ENCODE measurements at regions not wholly inside any gene's neighbourhood (a gene's known extent, or its start where the extent isn't known, plus 50 kb on each side); places are given as distances from the start of the nearest gene placed in this dataset.

DNA sequence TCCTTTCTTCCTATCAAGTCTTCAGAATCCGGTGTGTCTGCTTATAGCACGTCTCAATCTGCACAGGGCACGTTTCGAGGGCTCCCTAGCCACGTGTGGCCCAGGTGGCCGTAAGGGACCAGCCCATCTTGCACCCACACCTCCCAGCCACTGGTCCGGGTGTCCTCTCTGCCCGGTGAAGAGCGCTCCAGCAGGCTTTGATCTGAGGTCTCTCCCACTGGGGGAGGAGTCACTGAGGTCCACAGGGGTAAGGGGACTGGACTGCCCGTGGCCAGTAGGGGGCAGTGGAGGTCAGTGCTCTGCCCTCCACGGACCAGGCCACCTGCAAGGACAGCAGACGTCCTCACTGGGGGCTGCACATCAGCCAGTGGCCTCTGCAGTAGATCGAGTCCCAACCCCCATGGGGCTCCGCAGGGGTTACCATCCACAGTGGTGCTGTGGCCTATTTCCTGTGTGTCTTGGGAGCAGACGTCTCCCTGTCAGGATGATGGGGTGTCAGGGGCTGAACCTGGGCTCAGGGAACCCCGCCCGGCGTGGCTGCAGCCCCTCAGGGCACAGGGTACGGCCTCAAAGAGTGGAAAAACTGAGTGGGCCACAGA, 204.1 kb upstream of the CIBAR2 start:
- Mint-ChIP-seq H3K4me3 (ENCODE audit: low read depth) (no peak overlapping the region), H3K4me1 (ENCODE audit: low read depth) (peaks cover 6% of the 10 kb centered on the region), H3K27me3 (peaks cover 16% of the 10 kb centered on the region), H3K36me3 (ENCODE audit: insufficient read depth) (no peaks in the 10 kb centered on the region), H3K9me3 (ENCODE audit: low read depth) (no peaks in the 10 kb centered on the region), H3K27ac (no peak overlapping the region)
- peak; percentile 62 for DNase-seq (ENCODE audit: low spot score, unreplicated experiment)
- TF ChIP-seq, protein P1, sequence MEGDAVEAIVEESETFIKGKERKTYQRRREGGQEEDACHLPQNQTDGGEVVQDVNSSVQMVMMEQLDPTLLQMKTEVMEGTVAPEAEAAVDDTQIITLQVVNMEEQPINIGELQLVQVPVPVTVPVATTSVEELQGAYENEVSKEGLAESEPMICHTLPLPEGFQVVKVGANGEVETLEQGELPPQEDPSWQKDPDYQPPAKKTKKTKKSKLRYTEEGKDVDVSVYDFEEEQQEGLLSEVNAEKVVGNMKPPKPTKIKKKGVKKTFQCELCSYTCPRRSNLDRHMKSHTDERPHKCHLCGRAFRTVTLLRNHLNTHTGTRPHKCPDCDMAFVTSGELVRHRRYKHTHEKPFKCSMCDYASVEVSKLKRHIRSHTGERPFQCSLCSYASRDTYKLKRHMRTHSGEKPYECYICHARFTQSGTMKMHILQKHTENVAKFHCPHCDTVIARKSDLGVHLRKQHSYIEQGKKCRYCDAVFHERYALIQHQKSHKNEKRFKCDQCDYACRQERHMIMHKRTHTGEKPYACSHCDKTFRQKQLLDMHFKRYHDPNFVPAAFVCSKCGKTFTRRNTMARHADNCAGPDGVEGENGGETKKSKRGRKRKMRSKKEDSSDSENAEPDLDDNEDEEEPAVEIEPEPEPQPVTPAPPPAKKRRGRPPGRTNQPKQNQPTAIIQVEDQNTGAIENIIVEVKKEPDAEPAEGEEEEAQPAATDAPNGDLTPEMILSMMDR (IDR thresholded peaks at IDR 0.05; ENCODE audit: unreplicated experiment) = peak; percentile 85

DNA sequence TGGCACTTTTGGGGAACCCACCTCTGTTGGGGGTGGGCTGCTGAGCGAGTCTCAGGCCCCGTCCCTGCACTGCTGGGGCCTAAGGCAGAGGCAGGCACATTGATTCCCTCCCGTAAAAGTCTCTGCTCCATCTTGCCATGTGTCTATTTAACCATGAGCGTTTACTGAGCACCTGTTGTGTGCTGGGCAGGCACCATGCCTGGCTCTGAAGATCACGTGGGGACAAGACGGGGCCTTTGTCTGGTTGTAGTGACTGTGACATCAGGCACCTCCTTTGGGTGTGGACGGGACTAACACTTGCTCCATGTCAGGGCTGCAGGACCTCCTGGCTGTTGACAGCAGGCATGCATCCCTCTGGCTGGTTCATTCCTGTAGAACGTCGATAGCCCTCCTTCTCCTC, 204.7 kb upstream of the CIBAR2 start:
- H3K4me3 Mint-ChIP-seq (ENCODE audit: low read depth) = no peak overlapping the region
- H3K36me3 Mint-ChIP-seq (ENCODE audit: insufficient read depth) = no peaks in the 10 kb centered on the region
- no peak for DNase-seq (ENCODE audit: low spot score, unreplicated experiment)
- no peaks in the 10 kb centered on the region for H3K9me3 Mint-ChIP-seq (ENCODE audit: low read depth)
- TF ChIP-seq, protein P1 (IDR thresholded peaks at IDR 0.05; ENCODE audit: unreplicated experiment) = no peak
- H3K27me3 Mint-ChIP-seq = peaks cover 14% of the 10 kb centered on the region
- peaks cover 8% of the 10 kb centered on the region for H3K4me1 Mint-ChIP-seq (ENCODE audit: low read depth)
- H3K27ac Mint-ChIP-seq = no peak overlapping the region

DNA sequence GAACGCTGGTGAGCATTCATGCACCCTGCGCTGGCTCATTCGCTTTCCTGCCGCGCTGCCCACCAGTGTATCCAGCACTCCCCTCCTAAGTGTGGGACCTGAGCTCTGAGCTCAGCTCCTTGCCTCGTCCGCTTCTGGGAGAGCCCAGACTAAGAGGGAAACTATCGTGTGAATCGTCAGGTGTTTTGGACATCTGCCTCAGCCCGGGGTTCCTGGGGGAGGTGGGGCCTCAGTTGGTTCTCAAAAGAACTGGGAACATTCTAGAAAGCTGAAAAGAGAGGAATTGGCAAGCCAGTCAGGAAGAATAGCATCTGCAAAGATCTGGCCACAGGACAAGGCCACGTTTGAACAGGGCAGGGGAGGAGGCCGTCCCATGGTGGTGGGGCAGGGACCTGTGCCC, 205.4 kb upstream of the CIBAR2 start:
- H3K9me3 Mint-ChIP-seq (ENCODE audit: low read depth) = no peaks in the 10 kb centered on the region
- TF ChIP-seq, protein P1 (IDR thresholded peaks at IDR 0.05; ENCODE audit: unreplicated experiment) = no peak
- no peak overlapping the region for H3K4me3 Mint-ChIP-seq (ENCODE audit: low read depth)
- no peak overlapping the region for H3K27ac Mint-ChIP-seq
- H3K27me3 Mint-ChIP-seq = peaks cover 8% of the 10 kb centered on the region
- no peak for DNase-seq (ENCODE audit: low spot score, unreplicated experiment)
- H3K4me1 Mint-ChIP-seq (ENCODE audit: low read depth) = peaks cover 5% of the 10 kb centered on the region
- no peaks in the 10 kb centered on the region for H3K36me3 Mint-ChIP-seq (ENCODE audit: insufficient read depth)

DNA sequence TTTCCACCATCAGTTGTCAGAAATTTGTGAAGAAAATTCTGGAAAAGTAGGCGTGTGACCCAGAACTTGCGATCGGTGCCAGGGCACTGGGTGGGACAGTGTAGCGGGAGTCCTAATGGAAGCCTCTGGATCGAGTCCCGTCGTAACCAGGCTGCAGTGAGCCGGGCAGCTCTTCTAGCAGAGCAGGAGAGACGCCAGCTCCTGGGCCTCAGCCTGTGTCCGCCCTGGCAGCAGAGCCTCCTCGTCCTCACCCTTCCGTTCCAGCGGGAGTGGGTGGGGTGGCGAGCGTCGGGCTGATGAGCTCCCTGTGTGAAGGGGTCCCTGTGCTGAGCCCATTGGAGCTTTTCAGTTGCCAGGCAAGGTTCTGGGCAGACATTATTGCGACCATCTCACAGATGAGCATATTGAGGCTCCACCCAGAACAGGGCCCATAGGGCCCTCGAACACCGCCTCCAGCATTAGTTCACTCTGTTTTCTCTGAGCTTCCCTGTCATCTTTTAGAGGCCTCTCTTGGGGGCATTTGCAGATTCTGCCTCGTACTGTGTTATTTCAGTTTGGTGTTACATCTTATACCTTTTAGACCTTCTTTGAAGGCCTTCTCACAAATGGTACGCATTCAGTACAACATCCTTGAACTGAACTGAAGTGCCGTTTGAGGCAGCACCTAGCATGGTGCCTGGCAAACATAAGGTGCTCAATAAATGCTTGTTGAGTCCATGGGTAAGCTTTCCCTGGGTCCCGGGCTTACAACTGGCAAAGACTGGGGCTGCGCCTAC, 207.1 kb upstream of the CIBAR2 start:
- H3K36me3 Mint-ChIP-seq (ENCODE audit: insufficient read depth) = peaks cover 1% of the 10 kb centered on the region
- H3K4me3 Mint-ChIP-seq (ENCODE audit: low read depth) = no peak overlapping the region
- H3K27me3 Mint-ChIP-seq = peaks cover 8% of the 10 kb centered on the region
- H3K27ac Mint-ChIP-seq = no peak overlapping the region
- DNase-seq (ENCODE audit: low spot score, unreplicated experiment) = no peak
- TF ChIP-seq, protein P1 (IDR thresholded peaks at IDR 0.05; ENCODE audit: unreplicated experiment) = no peak
- peaks cover 3% of the 10 kb centered on the region for H3K4me1 Mint-ChIP-seq (ENCODE audit: low read depth)
- H3K9me3 Mint-ChIP-seq (ENCODE audit: low read depth) = no peaks in the 10 kb centered on the region

DNA sequence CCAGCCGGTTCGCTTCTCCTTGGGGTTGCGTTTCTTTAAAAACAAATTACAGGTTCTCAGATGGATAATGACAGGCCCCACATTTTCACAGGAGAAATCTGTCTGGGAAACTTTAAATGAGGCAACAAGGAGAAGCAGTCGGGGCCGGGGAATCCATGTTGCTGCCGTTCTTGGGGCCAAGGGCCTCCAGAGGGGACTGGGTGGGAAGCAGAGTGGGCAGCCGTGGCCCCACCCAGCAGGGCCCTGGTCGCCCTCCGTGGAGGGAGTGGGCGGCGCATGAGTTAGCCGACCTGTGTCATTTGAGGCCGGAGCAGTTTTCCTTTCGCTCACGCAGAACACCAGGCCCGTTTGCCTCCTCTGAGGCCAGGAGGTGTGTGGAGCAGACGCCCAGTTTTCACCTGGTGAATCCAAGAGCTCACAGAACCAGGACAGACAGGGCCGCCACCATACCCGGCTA, 207.7 kb upstream of the CIBAR2 start:
- Mint-ChIP-seq H3K27ac (no peak overlapping the region), H3K36me3 (ENCODE audit: insufficient read depth) (peaks cover 2% of the 10 kb centered on the region), H3K27me3 (peaks cover 8% of the 10 kb centered on the region), H3K4me1 (ENCODE audit: low read depth) (peaks cover 3% of the 10 kb centered on the region), H3K4me3 (ENCODE audit: low read depth) (no peak overlapping the region), H3K9me3 (ENCODE audit: low read depth) (no peaks in the 10 kb centered on the region)
- no peak for DNase-seq (ENCODE audit: low spot score, unreplicated experiment)
- TF ChIP-seq, protein P1 (IDR thresholded peaks at IDR 0.05; ENCODE audit: unreplicated experiment) = no peak
